Chondrocyte (in vitro differentiated cells): ENCODE measurements at regions not wholly inside any gene's neighbourhood (a gene's known extent, or its start where the extent isn't known, plus 50 kb on each side); places are given as distances from the start of the nearest gene placed in this dataset.

Source experiments
- DNase-seq: peaks from one replicate; pipeline ENCODE4 v3.0.0; 2021; ENCODE audit warnings: mixed read lengths, low spot score
- H3K27ac Mint-ChIP-seq: one replicate; pipeline ENCODE4 v1.8.0; 2021; ENCODE audit warnings: mild to moderate bottlenecking, moderate library complexity, mixed read lengths; ENCODE audit not compliant: unreplicated experiment
- H3K27me3 Mint-ChIP-seq: 2 replicates; pipeline ENCODE4 v1.8.0; 2021; ENCODE audit warnings: low read depth, mixed read lengths
- H3K36me3 Mint-ChIP-seq: 2 replicates; pipeline ENCODE4 v1.8.0; 2021; ENCODE audit warnings: low read depth, mixed read lengths
- H3K4me1 Mint-ChIP-seq: 2 replicates; pipeline ENCODE4 v1.8.0; 2021; ENCODE audit warnings: low read depth, mild to moderate bottlenecking, mixed read lengths
- H3K4me3 Mint-ChIP-seq: one replicate; pipeline ENCODE4 v1.8.0; 2021; ENCODE audit warnings: mild to moderate bottlenecking, moderate library complexity, mixed read lengths; ENCODE audit not compliant: unreplicated experiment
- H3K9me3 Mint-ChIP-seq: 2 replicates; pipeline ENCODE4 v1.8.0; 2021; ENCODE audit warnings: low read depth, mixed read lengths
- TF ChIP-seq, protein P1 (sequence below): fragments of 200-600 bp; sonication (generic); IDR thresholded peaks from 2 replicates; pipeline ENCODE4 v1.5.0; 2021; ENCODE audit warnings: antibody characterized with exemption, mild to moderate bottlenecking, moderate library complexity

- no peak for DNase-seq
- Mint-ChIP-seq H3K27me3 (no peaks in the 10 kb centered on the region), H3K4me3 (no peak overlapping the region), H3K36me3 (no peaks in the 10 kb centered on the region), H3K4me1 (peaks cover 4% of the 10 kb centered on the region), H3K9me3 (peaks cover 10% of the 10 kb centered on the region), H3K27ac (no peak overlapping the region)
- TF ChIP-seq, protein P1, sequence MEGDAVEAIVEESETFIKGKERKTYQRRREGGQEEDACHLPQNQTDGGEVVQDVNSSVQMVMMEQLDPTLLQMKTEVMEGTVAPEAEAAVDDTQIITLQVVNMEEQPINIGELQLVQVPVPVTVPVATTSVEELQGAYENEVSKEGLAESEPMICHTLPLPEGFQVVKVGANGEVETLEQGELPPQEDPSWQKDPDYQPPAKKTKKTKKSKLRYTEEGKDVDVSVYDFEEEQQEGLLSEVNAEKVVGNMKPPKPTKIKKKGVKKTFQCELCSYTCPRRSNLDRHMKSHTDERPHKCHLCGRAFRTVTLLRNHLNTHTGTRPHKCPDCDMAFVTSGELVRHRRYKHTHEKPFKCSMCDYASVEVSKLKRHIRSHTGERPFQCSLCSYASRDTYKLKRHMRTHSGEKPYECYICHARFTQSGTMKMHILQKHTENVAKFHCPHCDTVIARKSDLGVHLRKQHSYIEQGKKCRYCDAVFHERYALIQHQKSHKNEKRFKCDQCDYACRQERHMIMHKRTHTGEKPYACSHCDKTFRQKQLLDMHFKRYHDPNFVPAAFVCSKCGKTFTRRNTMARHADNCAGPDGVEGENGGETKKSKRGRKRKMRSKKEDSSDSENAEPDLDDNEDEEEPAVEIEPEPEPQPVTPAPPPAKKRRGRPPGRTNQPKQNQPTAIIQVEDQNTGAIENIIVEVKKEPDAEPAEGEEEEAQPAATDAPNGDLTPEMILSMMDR: no peak
Measured at GRCh38 chr1:244283772-244284171, 167.9 kb downstream of the ADSS2 start.

GRCh38 chr1:244284641-244285156, 167.0 kb downstream of the ADSS2 start:
- H3K4me1 Mint-ChIP-seq: peaks cover 4% of the 10 kb centered on the region
- H3K27me3 Mint-ChIP-seq: no peaks in the 10 kb centered on the region
- no peak overlapping the region for H3K4me3 Mint-ChIP-seq
- no peak for DNase-seq
- TF ChIP-seq, protein P1: no peak
- H3K9me3 Mint-ChIP-seq: peaks cover 9% of the 10 kb centered on the region
- H3K36me3 Mint-ChIP-seq: no peaks in the 10 kb centered on the region
- H3K27ac Mint-ChIP-seq: no peak overlapping the region

GRCh38 chr1:244286341-244286740, 165.4 kb downstream of the ADSS2 start:
- TF ChIP-seq, protein P1: no peak
- H3K4me3 Mint-ChIP-seq: no peak overlapping the region
- peaks cover 9% of the 10 kb centered on the region for H3K9me3 Mint-ChIP-seq
- H3K4me1 Mint-ChIP-seq: no peaks in the 10 kb centered on the region
- H3K27ac Mint-ChIP-seq: no peak overlapping the region
- no peaks in the 10 kb centered on the region for H3K27me3 Mint-ChIP-seq
- DNase-seq: no peak
- no peaks in the 10 kb centered on the region for H3K36me3 Mint-ChIP-seq

- Mint-ChIP-seq H3K36me3 (no peaks in the 10 kb centered on the region), H3K27ac (no peak overlapping the region), H3K4me1 (no peaks in the 10 kb centered on the region), H3K27me3 (no peaks in the 10 kb centered on the region), H3K9me3 (peaks cover 9% of the 10 kb centered on the region), H3K4me3 (no peak overlapping the region)
- DNase-seq: no peak
- TF ChIP-seq, protein P1: no peak
Measured at GRCh38 chr1:244287726-244288125, 164.0 kb downstream of the ADSS2 start.

DNA sequence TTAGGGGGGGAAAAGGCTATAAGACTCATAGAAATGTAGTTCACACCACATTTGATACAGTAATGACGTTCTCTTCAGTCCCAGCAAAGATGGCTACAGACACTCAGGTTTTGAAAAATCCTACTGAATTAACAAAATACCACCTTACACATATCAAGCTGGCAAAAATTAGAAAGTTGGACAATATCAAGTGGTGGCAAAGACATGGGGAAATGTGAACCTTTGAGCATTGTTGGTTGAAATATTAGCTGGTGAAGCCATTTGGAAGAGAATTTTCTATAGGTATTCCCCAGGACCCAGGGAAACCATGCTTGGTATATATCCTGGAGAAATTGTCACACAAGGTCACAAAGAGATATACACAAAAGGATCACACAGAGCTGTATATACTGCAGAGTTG, 163.0 kb downstream of the ADSS2 start:
- Mint-ChIP-seq H3K4me1 (no peaks in the 10 kb centered on the region), H3K27ac (no peak overlapping the region), H3K4me3 (no peak overlapping the region), H3K27me3 (no peaks in the 10 kb centered on the region), H3K9me3 (peaks cover 9% of the 10 kb centered on the region), H3K36me3 (no peaks in the 10 kb centered on the region)
- TF ChIP-seq, protein P1: no peak
- no peak for DNase-seq
